Calu3 (cell line): ENCODE measurements at regions not wholly inside any gene's neighbourhood (a gene's known extent, or its start where the extent isn't known, plus 50 kb on each side); places are given as distances from the start of the nearest gene placed in this dataset.
"Not testable (repeated sequence)": the region's sequence is repeated elsewhere in the genome, so short reads cannot be mapped to it uniquely, and the experiment has no call there.

Experiments
- BruUV-seq: library from RNA; stranded (reverse); fragments of 400-500 nt; replicated peaks from 2 replicates; lab custom pipeline; 2021; lab: Mats Ljungman, UMichigan
- CTCF ChIA-PET: fragments of 300-600 bp; sonication (Branson Sonifier 250); formaldehyde crosslinking; loops from one replicate; lab custom pipeline; 2022; ENCODE audit warnings: antibody characterized with exemption; lab: Charles Lee
- DNase-seq: peaks from one replicate; pipeline ENCODE4 v3.0.0; 2022
- H3K27ac Mint-ChIP-seq: one replicate; pipeline ENCODE4 v1.8.0; 2022; ENCODE audit warnings: mixed read lengths; ENCODE audit not compliant: unreplicated experiment
- H3K27me3 Mint-ChIP-seq: one replicate; pipeline ENCODE4 v1.8.0; 2022; ENCODE audit warnings: mixed read lengths; ENCODE audit not compliant: unreplicated experiment
- H3K36me3 Mint-ChIP-seq: one replicate; pipeline ENCODE4 v1.8.0; 2022; ENCODE audit warnings: mild to moderate bottlenecking, moderate library complexity, mixed read lengths; ENCODE audit not compliant: insufficient read depth, unreplicated experiment
- H3K4me1 Mint-ChIP-seq: one replicate; pipeline ENCODE4 v1.8.0; 2022; ENCODE audit warnings: mild to moderate bottlenecking, low read depth, mixed read lengths; ENCODE audit not compliant: unreplicated experiment
- H3K4me3 Mint-ChIP-seq: one replicate; pipeline ENCODE4 v1.8.0; 2022; ENCODE audit warnings: mild to moderate bottlenecking, low read depth, moderate library complexity, mixed read lengths; ENCODE audit not compliant: unreplicated experiment
- H3K9me3 Mint-ChIP-seq: one replicate; pipeline ENCODE4 v1.8.0; 2022; ENCODE audit warnings: low read depth, mixed read lengths; ENCODE audit not compliant: unreplicated experiment
- CTCF ChIP-seq: fragments of 200-600 bp; IDR thresholded peaks from one replicate; pipeline ENCODE4 v1.8.0; 2022; ENCODE audit warnings: antibody characterized with exemption; ENCODE audit not compliant: unreplicated experiment
- intact Hi-C: fragments of 100-400 bp; cut with micrococcal nuclease; formaldehyde crosslinking; loops from one replicate; pipeline ENCODE4 v1.10.0; 2022; ENCODE audit not compliant: unreplicated experiment

- not testable (repeated sequence) for BruUV-seq
Observed at GRCh38 chr4:86413426-86413825, 53.6 kb upstream of the MAPK10 start.

GRCh38 chr4:86414686-86415085, 54.8 kb upstream of the MAPK10 start:
- Mint-ChIP-seq H3K27me3 (no peaks in the 10 kb centered on the region), H3K4me1 (no peaks in the 10 kb centered on the region), H3K36me3 (no peaks in the 10 kb centered on the region), H3K9me3 (peaks cover 5% of the 10 kb centered on the region), H3K4me3 (no peak overlapping the region), H3K27ac (no peak overlapping the region)
- intact Hi-C loops, result no loop called here
- DNase-seq, result no peak
- CTCF ChIA-PET, result no interaction called here
- no peak for TF ChIP-seq CTCF
- no TSS peak for BruUV-seq

More at GRCh38 chr4:86413426-86413825, 53.6 kb upstream of the MAPK10 start:
- CTCF ChIA-PET, H3K27me3 Mint-ChIP-seq, H3K9me3 Mint-ChIP-seq, DNase-seq, intact Hi-C loops, H3K27ac Mint-ChIP-seq, H3K4me3 Mint-ChIP-seq, H3K36me3 Mint-ChIP-seq, H3K4me1 Mint-ChIP-seq: not testable (repeated sequence)

- H3K27ac Mint-ChIP-seq, result no peak overlapping the region
- BruUV-seq, result no TSS peak
- H3K4me3 Mint-ChIP-seq, result no peak overlapping the region
- no peaks in the 10 kb centered on the region for H3K27me3 Mint-ChIP-seq
- no peak for TF ChIP-seq CTCF
- peaks cover under 1% of the 10 kb centered on the region for H3K9me3 Mint-ChIP-seq
- DNase-seq, result no peak
- no peaks in the 10 kb centered on the region for H3K36me3 Mint-ChIP-seq
- intact Hi-C loops, result no loop called here
- CTCF ChIA-PET, result no interaction called here
- no peaks in the 10 kb centered on the region for H3K4me1 Mint-ChIP-seq
Observed at GRCh38 chr4:86416081-86416480, 56.2 kb upstream of the MAPK10 start.

- CTCF ChIA-PET, result no interaction called here
- intact Hi-C loops, result no loop called here
- DNase-seq, result no peak
- no peaks in the 10 kb centered on the region for H3K4me1 Mint-ChIP-seq
- H3K4me3 Mint-ChIP-seq, result no peak overlapping the region
- no peaks in the 10 kb centered on the region for H3K27me3 Mint-ChIP-seq
- no peaks in the 10 kb centered on the region for H3K36me3 Mint-ChIP-seq
- no peaks in the 10 kb centered on the region for H3K9me3 Mint-ChIP-seq
- BruUV-seq, result no TSS peak
- TF ChIP-seq CTCF, result no peak
- H3K27ac Mint-ChIP-seq, result no peak overlapping the region
Observed at GRCh38 chr4:86421461-86421860, 61.6 kb upstream of the MAPK10 start.

- no TSS peak for BruUV-seq
- no peaks in the 10 kb centered on the region for H3K4me1 Mint-ChIP-seq
- no peaks in the 10 kb centered on the region for H3K9me3 Mint-ChIP-seq
- no peak for TF ChIP-seq CTCF
- no peaks in the 10 kb centered on the region for H3K27me3 Mint-ChIP-seq
- CTCF ChIA-PET, result interaction anchor here (0.5 kb wide), 1 partner anchor 368 kb away, joined by 3 read pairs; no protein-coding TSS in a partner anchor
- H3K36me3 Mint-ChIP-seq, result no peaks in the 10 kb centered on the region
- H3K27ac Mint-ChIP-seq, result no peak overlapping the region
- DNase-seq, result no peak
- H3K4me3 Mint-ChIP-seq, result no peak overlapping the region
- intact Hi-C loops, result no loop called here
Observed at GRCh38 chr4:86431543-86432116, 71.8 kb upstream of the MAPK10 start.
